ENCODE measurements at regions not wholly inside any gene's neighbourhood (a gene's known extent, or its start where the extent isn't known, plus 50 kb on each side); places are given as distances from the start of the nearest gene placed in this dataset.

- TF ChIP-seq, protein P1, sequence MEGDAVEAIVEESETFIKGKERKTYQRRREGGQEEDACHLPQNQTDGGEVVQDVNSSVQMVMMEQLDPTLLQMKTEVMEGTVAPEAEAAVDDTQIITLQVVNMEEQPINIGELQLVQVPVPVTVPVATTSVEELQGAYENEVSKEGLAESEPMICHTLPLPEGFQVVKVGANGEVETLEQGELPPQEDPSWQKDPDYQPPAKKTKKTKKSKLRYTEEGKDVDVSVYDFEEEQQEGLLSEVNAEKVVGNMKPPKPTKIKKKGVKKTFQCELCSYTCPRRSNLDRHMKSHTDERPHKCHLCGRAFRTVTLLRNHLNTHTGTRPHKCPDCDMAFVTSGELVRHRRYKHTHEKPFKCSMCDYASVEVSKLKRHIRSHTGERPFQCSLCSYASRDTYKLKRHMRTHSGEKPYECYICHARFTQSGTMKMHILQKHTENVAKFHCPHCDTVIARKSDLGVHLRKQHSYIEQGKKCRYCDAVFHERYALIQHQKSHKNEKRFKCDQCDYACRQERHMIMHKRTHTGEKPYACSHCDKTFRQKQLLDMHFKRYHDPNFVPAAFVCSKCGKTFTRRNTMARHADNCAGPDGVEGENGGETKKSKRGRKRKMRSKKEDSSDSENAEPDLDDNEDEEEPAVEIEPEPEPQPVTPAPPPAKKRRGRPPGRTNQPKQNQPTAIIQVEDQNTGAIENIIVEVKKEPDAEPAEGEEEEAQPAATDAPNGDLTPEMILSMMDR (IDR thresholded peaks at IDR 0.05) = no peak
- TF ChIP-seq POLR2AphosphoS5 (IDR thresholded peaks at IDR 0.05; ENCODE audit: insufficient read depth in 1 of 2, low read depth in 1 of 2) = no peak
These were observed 118.4 kb upstream of the PTPRK start for GRCh38 chr6:128638817-128639216.

Data from vagina (tissue), 2 donors.